ENCODE measurements at regions not wholly inside any gene's neighbourhood (a gene's known extent, or its start where the extent isn't known, plus 50 kb on each side); places are given as distances from the start of the nearest gene placed in this dataset.
A peak's percentile ranks its signal among the peaks of the same experiment; 100 is the strongest.

- TF ChIP-seq CTCF (conservative IDR thresholded peaks at IDR 0.05 in 1 of 2, IDR thresholded peaks at IDR 0.05 in 1 of 2; ENCODE audit: low read depth in 1 of 2, low read length in 2 of 2) (peak; percentile 16 to 29), EZH2 (IDR thresholded peaks at IDR 0.05; ENCODE audit: low read length, missing control alignments) (no peak)
Measured at GRCh38 chr15:36208868-36209582, 370.4 kb upstream of the CDIN1 start.
